ENCODE measurements at regions not wholly inside any gene's neighbourhood (a gene's known extent, or its start where the extent isn't known, plus 50 kb on each side); places are given as distances from the start of the nearest gene placed in this dataset.

DNA sequence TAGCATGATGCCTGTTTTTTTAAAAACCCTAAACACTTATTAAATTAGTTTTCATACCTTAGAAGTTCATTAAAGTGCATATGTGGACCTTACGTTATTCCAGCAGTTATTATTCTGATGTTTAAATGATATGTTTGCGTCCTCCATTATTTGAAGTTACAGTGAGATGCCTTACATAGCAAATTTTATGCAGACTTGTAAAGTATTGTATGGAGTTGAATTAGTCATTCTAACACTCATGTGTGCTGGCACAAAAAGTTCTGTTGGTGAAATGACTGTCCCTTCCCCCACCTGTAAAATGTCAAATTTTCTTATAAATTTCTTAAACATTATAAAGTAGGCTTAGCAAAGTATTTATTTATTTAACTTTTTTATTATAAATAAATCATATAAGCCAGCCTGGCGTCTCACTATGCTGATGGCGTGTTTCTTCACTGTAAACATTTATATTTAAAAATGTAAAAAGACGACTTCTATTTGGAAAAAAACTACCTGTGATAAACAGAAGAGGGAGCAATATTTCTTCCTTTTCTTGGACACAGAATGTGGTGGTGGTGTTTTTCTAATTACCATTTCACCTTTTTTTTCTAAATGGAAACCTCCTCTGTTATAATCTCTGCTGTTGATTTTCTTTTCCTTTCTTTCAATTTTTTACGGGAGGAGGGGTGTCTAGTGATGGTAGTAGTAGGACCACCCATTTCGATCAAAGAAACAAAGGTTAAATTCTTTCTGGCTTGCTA, 155.4 kb downstream of the RFPL4B start:
- no peaks in the 10 kb centered on the region for H3K9me3 Mint-ChIP-seq (ENCODE audit: unreplicated experiment)
- H3K4me3 Mint-ChIP-seq (ENCODE audit: unreplicated experiment), result no peak overlapping the region
- H3K27me3 Mint-ChIP-seq (ENCODE audit: unreplicated experiment), result no peaks in the 10 kb centered on the region
- H3K27ac Mint-ChIP-seq (ENCODE audit: unreplicated experiment), result peak overlapping the region; percentile 87
- peaks cover 40% of the 10 kb centered on the region for H3K4me1 Mint-ChIP-seq (ENCODE audit: unreplicated experiment)
- no peaks in the 10 kb centered on the region for H3K36me3 Mint-ChIP-seq (ENCODE audit: unreplicated experiment)
- TF ChIP-seq, protein P1, sequence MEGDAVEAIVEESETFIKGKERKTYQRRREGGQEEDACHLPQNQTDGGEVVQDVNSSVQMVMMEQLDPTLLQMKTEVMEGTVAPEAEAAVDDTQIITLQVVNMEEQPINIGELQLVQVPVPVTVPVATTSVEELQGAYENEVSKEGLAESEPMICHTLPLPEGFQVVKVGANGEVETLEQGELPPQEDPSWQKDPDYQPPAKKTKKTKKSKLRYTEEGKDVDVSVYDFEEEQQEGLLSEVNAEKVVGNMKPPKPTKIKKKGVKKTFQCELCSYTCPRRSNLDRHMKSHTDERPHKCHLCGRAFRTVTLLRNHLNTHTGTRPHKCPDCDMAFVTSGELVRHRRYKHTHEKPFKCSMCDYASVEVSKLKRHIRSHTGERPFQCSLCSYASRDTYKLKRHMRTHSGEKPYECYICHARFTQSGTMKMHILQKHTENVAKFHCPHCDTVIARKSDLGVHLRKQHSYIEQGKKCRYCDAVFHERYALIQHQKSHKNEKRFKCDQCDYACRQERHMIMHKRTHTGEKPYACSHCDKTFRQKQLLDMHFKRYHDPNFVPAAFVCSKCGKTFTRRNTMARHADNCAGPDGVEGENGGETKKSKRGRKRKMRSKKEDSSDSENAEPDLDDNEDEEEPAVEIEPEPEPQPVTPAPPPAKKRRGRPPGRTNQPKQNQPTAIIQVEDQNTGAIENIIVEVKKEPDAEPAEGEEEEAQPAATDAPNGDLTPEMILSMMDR (IDR thresholded peaks at IDR 0.05), result peak; percentile 60
- no peak for DNase-seq (ENCODE audit: extremely low spot score, unreplicated experiment)

DNA sequence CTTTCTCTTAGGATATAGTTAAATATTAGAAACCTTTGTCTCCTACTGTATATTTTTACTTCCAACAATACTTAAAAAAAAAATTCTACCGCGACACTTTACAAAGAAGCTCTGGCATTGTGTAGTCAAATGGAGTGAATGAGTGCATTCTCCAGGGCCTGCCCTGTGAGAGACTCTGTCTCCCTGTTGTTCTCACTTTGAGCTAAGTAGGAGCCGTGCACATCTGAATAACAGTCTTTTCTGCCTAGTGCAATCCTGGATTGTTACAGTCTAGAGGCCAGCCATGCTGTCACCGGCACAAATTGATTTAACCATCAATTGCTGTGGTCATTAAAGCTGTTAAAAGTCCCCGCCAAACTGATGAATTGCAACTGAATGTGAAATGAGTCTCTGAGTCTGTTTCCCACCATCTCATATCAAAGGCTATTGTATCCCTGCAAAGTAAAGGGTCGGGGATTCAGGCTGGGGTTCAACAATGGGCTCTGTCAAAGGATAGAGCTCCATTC, 156.0 kb downstream of the RFPL4B start:
- Mint-ChIP-seq H3K27me3 (ENCODE audit: unreplicated experiment) (no peaks in the 10 kb centered on the region), H3K27ac (ENCODE audit: unreplicated experiment) (peak overlapping the region; percentile 87), H3K4me1 (ENCODE audit: unreplicated experiment) (peaks cover 39% of the 10 kb centered on the region), H3K9me3 (ENCODE audit: unreplicated experiment) (no peaks in the 10 kb centered on the region), H3K4me3 (ENCODE audit: unreplicated experiment) (no peak overlapping the region), H3K36me3 (ENCODE audit: unreplicated experiment) (no peaks in the 10 kb centered on the region)
- TF ChIP-seq, protein P1 (IDR thresholded peaks at IDR 0.05), result no peak
- no peak for DNase-seq (ENCODE audit: extremely low spot score, unreplicated experiment)

DNA sequence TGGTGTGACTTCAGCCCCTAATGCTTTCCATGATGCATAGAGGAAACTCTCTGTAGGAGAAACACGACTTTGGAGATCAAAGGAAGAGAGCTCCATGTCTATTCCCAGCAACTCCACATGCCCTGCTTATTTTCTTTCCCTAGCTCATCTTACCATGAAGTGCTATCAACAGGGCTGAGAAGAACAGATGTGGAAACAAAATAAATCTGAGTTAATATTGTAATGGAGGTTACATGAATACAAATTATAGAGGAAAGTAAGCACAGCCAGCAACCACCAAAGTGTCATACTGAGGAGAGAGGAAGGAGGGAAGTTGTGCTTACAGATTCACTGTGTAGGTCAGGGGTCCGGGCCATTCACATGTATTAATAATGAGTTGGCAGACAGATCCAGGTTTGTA, 157.5 kb downstream of the RFPL4B start:
- Mint-ChIP-seq H3K36me3 (ENCODE audit: unreplicated experiment) (peaks cover 4% of the 10 kb centered on the region), H3K4me1 (ENCODE audit: unreplicated experiment) (peaks cover 40% of the 10 kb centered on the region)

DNA sequence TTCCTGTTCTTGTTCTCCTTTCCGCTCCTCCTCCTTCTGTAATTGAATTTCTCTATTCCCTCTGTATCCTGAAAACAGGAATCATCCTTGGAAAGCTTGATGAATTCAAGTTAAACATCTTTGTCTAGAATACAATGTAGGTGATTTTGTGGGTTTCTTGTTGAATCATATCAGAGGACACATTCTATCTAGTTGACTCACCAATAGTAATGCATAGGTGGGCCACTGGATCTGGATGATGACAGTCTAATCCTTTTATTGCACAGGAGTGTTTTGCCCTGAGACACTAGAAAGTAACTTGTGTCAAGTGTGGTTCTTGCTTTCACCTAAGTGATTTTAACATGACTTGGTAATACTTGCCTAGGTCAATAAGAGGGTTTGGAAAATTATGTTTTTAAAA, 164.3 kb downstream of the RFPL4B start:
- H3K27me3 Mint-ChIP-seq (ENCODE audit: unreplicated experiment), result no peaks in the 10 kb centered on the region
- H3K27ac Mint-ChIP-seq (ENCODE audit: unreplicated experiment), result no peak overlapping the region
- TF ChIP-seq, protein P1 (IDR thresholded peaks at IDR 0.05), result no peak
- DNase-seq (ENCODE audit: extremely low spot score, unreplicated experiment), result no peak
- peaks cover 4% of the 10 kb centered on the region for H3K4me1 Mint-ChIP-seq (ENCODE audit: unreplicated experiment)
- H3K4me3 Mint-ChIP-seq (ENCODE audit: unreplicated experiment), result no peak overlapping the region
- peaks cover 7% of the 10 kb centered on the region for H3K36me3 Mint-ChIP-seq (ENCODE audit: unreplicated experiment)
- peaks cover 15% of the 10 kb centered on the region for H3K9me3 Mint-ChIP-seq (ENCODE audit: unreplicated experiment)

More for the DNA sequence above, 157.5 kb downstream of the RFPL4B start:
- Mint-ChIP-seq H3K27ac (ENCODE audit: unreplicated experiment) (peak overlapping the region; percentile 57), H3K27me3 (ENCODE audit: unreplicated experiment) (no peaks in the 10 kb centered on the region), H3K9me3 (ENCODE audit: unreplicated experiment) (peaks cover 7% of the 10 kb centered on the region), H3K4me3 (ENCODE audit: unreplicated experiment) (no peak overlapping the region)
- DNase-seq (ENCODE audit: extremely low spot score, unreplicated experiment), result no peak
- TF ChIP-seq, protein P1 (IDR thresholded peaks at IDR 0.05), result no peak

DNA sequence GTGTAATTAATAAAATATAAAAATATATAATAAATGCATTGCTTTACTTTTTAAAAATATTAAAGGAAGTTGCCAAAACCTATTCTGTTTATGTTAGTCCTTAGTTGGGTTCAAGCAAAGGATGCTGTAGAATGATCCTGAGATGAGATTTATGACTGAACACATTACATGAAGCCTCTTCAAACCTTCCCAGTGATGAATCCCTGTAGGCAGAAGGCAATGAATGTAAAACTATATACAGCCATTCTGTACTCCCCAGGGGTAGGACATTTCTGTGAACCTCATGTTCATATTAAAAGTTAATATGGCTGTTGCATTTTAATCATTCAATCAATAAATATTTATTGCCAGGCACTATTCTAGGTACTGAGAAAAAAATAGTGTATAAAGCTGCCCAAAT, 166.0 kb downstream of the RFPL4B start:
- peaks cover 7% of the 10 kb centered on the region for H3K36me3 Mint-ChIP-seq (ENCODE audit: unreplicated experiment)
- TF ChIP-seq, protein P1 (IDR thresholded peaks at IDR 0.05), result no peak
- DNase-seq (ENCODE audit: extremely low spot score, unreplicated experiment), result no peak
- H3K9me3 Mint-ChIP-seq (ENCODE audit: unreplicated experiment), result peaks cover 15% of the 10 kb centered on the region
- no peak overlapping the region for H3K27ac Mint-ChIP-seq (ENCODE audit: unreplicated experiment)
- peaks cover 4% of the 10 kb centered on the region for H3K4me1 Mint-ChIP-seq (ENCODE audit: unreplicated experiment)
- no peak overlapping the region for H3K4me3 Mint-ChIP-seq (ENCODE audit: unreplicated experiment)
- H3K27me3 Mint-ChIP-seq (ENCODE audit: unreplicated experiment), result no peaks in the 10 kb centered on the region

Data from osteocyte (in vitro differentiated cells).